ENCODE measurements at regions not wholly inside any gene's neighbourhood (a gene's known extent, or its start where the extent isn't known, plus 50 kb on each side); places are given as distances from the start of the nearest gene placed in this dataset.
"Not testable (repeated sequence)": the region's sequence is repeated elsewhere in the genome, so short reads cannot be mapped to it uniquely, and the experiment has no call there.

- TF ChIP-seq EZH2phosphoT487 (IDR thresholded peaks at IDR 0.05; ENCODE audit: borderline replicate concordance, low read depth, low read length) = no peak
- TF ChIP-seq, protein P1, sequence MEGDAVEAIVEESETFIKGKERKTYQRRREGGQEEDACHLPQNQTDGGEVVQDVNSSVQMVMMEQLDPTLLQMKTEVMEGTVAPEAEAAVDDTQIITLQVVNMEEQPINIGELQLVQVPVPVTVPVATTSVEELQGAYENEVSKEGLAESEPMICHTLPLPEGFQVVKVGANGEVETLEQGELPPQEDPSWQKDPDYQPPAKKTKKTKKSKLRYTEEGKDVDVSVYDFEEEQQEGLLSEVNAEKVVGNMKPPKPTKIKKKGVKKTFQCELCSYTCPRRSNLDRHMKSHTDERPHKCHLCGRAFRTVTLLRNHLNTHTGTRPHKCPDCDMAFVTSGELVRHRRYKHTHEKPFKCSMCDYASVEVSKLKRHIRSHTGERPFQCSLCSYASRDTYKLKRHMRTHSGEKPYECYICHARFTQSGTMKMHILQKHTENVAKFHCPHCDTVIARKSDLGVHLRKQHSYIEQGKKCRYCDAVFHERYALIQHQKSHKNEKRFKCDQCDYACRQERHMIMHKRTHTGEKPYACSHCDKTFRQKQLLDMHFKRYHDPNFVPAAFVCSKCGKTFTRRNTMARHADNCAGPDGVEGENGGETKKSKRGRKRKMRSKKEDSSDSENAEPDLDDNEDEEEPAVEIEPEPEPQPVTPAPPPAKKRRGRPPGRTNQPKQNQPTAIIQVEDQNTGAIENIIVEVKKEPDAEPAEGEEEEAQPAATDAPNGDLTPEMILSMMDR (conservative IDR thresholded peaks at IDR 0.05; ENCODE audit: low read length) = no peak
- Histone ChIP-seq H3K4me3 (ENCODE audit: low read depth, low read length, poor library complexity, severe bottlenecking) (no peak overlapping the region), H3K27ac (ENCODE audit: low read depth, low read length, poor library complexity, severe bottlenecking) (no peak overlapping the region), H3K4me1 (ENCODE audit: insufficient read depth, low read length, poor library complexity, severe bottlenecking) (no peaks in the 10 kb centered on the region), H3K79me2 (ENCODE audit: insufficient read depth, low read depth, low read length) (no peaks in the 10 kb centered on the region), H3K9me2 (ENCODE audit: insufficient read depth, low read length) (no peaks in the 10 kb centered on the region), H3K9me3 (ENCODE audit: low read length) (no peaks in the 10 kb centered on the region), H3K36me3 (ENCODE audit: insufficient read depth, low read length) (no peaks in the 10 kb centered on the region), H3K4me2 (ENCODE audit: low read length) (no peak overlapping the region), H2AFZ (ENCODE audit: low read length) (no peak overlapping the region), H4K20me1 (ENCODE audit: insufficient read depth, low read length) (no peaks in the 10 kb centered on the region)
- CTCF ChIA-PET (ENCODE audit: unreplicated experiment) = no interaction called here
- POLR2A ChIA-PET = no interaction called here
- no peak for DNase-seq (ENCODE audit: low spot score)
- BruUV-seq (replicated peaks) = no TSS peak
- intact Hi-C loops (cut with micrococcal nuclease; ENCODE audit: unreplicated experiment) = no loop called here
Measured at GRCh38 chr16:52301026-52301425, 245.9 kb downstream of the TOX3 start.

- no peak overlapping the region for H3K4me3 ChIP-seq (ENCODE audit: low read depth, low read length, poor library complexity, severe bottlenecking)
- no peak overlapping the region for H3K4me2 ChIP-seq (ENCODE audit: low read length)
- no peaks in the 10 kb centered on the region for H4K20me1 ChIP-seq (ENCODE audit: insufficient read depth, low read length)
- TF ChIP-seq EZH2phosphoT487 (IDR thresholded peaks at IDR 0.05; ENCODE audit: borderline replicate concordance, low read depth, low read length) = no peak
- TF ChIP-seq, protein P1 (conservative IDR thresholded peaks at IDR 0.05; ENCODE audit: low read length) = no peak
- H3K4me1 ChIP-seq (ENCODE audit: insufficient read depth, low read length, poor library complexity, severe bottlenecking) = no peaks in the 10 kb centered on the region
- no peaks in the 10 kb centered on the region for H3K79me2 ChIP-seq (ENCODE audit: insufficient read depth, low read depth, low read length)
- H3K36me3 ChIP-seq (ENCODE audit: insufficient read depth, low read length) = no peaks in the 10 kb centered on the region
- ChIA-PET POLR2A (no interaction called here), CTCF (ENCODE audit: unreplicated experiment) (no interaction called here)
- no TSS peak for BruUV-seq (replicated peaks)
- no peak overlapping the region for H3K27ac ChIP-seq (ENCODE audit: low read depth, low read length, poor library complexity, severe bottlenecking)
- no peak for DNase-seq (ENCODE audit: low spot score)
- no peaks in the 10 kb centered on the region for H3K9me2 ChIP-seq (ENCODE audit: insufficient read depth, low read length)
- H2AFZ ChIP-seq (ENCODE audit: low read length) = no peak overlapping the region
- intact Hi-C loops (cut with micrococcal nuclease; ENCODE audit: unreplicated experiment) = no loop called here
- H3K9me3 ChIP-seq (ENCODE audit: low read length) = no peaks in the 10 kb centered on the region
Measured at GRCh38 chr16:52298769-52299168, 248.2 kb downstream of the TOX3 start.

- H3K79me2 ChIP-seq (ENCODE audit: insufficient read depth, low read depth, low read length); BruUV-seq (replicated peaks); H3K9me2 ChIP-seq (ENCODE audit: insufficient read depth, low read length); H3K9me3 ChIP-seq (ENCODE audit: low read length); POLR2A ChIA-PET; DNase-seq (ENCODE audit: low spot score); H4K20me1 ChIP-seq (ENCODE audit: insufficient read depth, low read length); H3K4me3 ChIP-seq (ENCODE audit: low read depth, low read length, poor library complexity, severe bottlenecking); H3K4me1 ChIP-seq (ENCODE audit: insufficient read depth, low read length, poor library complexity, severe bottlenecking); H2AFZ ChIP-seq (ENCODE audit: low read length); H3K36me3 ChIP-seq (ENCODE audit: insufficient read depth, low read length); intact Hi-C loops (cut with micrococcal nuclease; ENCODE audit: unreplicated experiment); H3K27ac ChIP-seq (ENCODE audit: low read depth, low read length, poor library complexity, severe bottlenecking); CTCF ChIA-PET (ENCODE audit: unreplicated experiment); H3K4me2 ChIP-seq (ENCODE audit: low read length): not testable (repeated sequence)
Measured at GRCh38 chr16:52296706-52297315, 250.1 kb downstream of the TOX3 start.

Data from OCI-LY7 (cell line).